ENCODE measurements at regions not wholly inside any gene's neighbourhood (a gene's known extent, or its start where the extent isn't known, plus 50 kb on each side); places are given as distances from the start of the nearest gene placed in this dataset.

DNA sequence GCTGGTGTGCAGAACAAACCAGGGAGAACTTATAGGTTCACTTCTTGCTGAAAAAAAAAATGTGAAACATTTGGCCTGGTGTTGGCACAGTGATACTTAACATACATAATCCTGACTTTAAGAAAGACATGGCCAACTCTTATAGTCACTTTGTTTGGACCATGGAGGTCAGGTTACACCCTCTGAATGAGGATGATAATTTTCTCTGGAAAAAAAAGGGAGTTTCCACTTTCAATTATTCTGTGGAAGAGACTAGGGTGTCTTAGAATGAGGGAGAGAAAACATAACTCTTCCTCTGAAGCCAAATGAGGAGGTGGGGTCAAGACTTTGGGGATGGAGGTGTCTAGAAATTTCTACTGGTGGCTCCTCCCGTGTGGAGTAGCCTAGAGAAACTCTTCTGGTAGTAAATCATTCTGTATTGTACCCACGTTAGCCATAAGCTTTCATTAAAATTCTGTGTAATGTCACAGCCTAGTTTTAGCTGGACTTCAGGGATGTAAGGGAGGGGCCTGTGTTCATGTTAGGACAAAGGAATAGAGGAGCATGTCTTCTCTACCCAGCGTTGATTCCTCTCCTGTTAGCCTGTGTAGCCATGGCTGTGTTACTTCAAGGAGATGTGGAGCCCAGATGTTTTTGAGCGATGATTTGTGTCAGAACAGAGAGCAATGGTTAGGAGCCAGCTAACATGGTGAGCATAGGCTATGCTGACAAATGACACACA lies 328.3 kb downstream of the GPAT3 start:
- no peak for TF ChIP-seq CEBPB (IDR thresholded peaks at IDR 0.05; ENCODE audit: low read depth, low read length)
- TF ChIP-seq, protein P1, sequence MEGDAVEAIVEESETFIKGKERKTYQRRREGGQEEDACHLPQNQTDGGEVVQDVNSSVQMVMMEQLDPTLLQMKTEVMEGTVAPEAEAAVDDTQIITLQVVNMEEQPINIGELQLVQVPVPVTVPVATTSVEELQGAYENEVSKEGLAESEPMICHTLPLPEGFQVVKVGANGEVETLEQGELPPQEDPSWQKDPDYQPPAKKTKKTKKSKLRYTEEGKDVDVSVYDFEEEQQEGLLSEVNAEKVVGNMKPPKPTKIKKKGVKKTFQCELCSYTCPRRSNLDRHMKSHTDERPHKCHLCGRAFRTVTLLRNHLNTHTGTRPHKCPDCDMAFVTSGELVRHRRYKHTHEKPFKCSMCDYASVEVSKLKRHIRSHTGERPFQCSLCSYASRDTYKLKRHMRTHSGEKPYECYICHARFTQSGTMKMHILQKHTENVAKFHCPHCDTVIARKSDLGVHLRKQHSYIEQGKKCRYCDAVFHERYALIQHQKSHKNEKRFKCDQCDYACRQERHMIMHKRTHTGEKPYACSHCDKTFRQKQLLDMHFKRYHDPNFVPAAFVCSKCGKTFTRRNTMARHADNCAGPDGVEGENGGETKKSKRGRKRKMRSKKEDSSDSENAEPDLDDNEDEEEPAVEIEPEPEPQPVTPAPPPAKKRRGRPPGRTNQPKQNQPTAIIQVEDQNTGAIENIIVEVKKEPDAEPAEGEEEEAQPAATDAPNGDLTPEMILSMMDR (conservative IDR thresholded peaks at IDR 0.05; ENCODE audit: low read depth, low read length), result no peak
- no peak for TF ChIP-seq POLR2A (IDR thresholded peaks at IDR 0.05; ENCODE audit: low read depth, low read length)
- no peak for TF ChIP-seq MAFK (IDR thresholded peaks at IDR 0.05; ENCODE audit: low read depth, low read length)
- no peak for TF ChIP-seq MAZ (IDR thresholded peaks at IDR 0.05; ENCODE audit: borderline replicate concordance, low read depth, low read length)
- no peak for TF ChIP-seq FOS (IDR thresholded peaks at IDR 0.05; ENCODE audit: low read depth, low read length)
- no peak for TF ChIP-seq NFE2L2 (IDR thresholded peaks at IDR 0.05; ENCODE audit: low read depth, low read length)
- TF ChIP-seq RAD21 (IDR thresholded peaks at IDR 0.05; ENCODE audit: low read length), result no peak
- TF ChIP-seq RCOR1 (IDR thresholded peaks at IDR 0.05; ENCODE audit: insufficient replicate concordance, low read length), result no peak
- TF ChIP-seq BHLHE40 (IDR thresholded peaks at IDR 0.05; ENCODE audit: low read depth, low read length), result no peak
- TF ChIP-seq SMC3 (IDR thresholded peaks at IDR 0.05; ENCODE audit: low read depth, low read length), result no peak
- TF ChIP-seq, protein P2, sequence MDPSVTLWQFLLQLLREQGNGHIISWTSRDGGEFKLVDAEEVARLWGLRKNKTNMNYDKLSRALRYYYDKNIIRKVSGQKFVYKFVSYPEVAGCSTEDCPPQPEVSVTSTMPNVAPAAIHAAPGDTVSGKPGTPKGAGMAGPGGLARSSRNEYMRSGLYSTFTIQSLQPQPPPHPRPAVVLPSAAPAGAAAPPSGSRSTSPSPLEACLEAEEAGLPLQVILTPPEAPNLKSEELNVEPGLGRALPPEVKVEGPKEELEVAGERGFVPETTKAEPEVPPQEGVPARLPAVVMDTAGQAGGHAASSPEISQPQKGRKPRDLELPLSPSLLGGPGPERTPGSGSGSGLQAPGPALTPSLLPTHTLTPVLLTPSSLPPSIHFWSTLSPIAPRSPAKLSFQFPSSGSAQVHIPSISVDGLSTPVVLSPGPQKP (IDR thresholded peaks at IDR 0.05; ENCODE audit: borderline replicate concordance, low read depth, low read length), result no peak

Data from IMR-90 (cell line).